ENCODE measurements at regions not wholly inside any gene's neighbourhood (a gene's known extent, or its start where the extent isn't known, plus 50 kb on each side); places are given as distances from the start of the nearest gene placed in this dataset.

GRCh38 chr22:34281738-34282137 is 361.5 kb upstream of the LARGE1 start:
- H3K27me3 ChIP-seq (ENCODE audit: control insufficient read depth in 4 of 4, insufficient read depth in 4 of 4, low read length in 3 of 4), result peaks cover 0 to 9% (median 0%) of the 10 kb centered on the region in 4 donors
- no peaks in the 10 kb centered on the region for H3K36me3 ChIP-seq (ENCODE audit: control insufficient read depth in 4 of 4, insufficient read depth in 3 of 4, low read depth in 1 of 4, low read length in 3 of 4)
- H3K4me3 ChIP-seq (ENCODE audit: low read depth in 1 of 3, low read length in 3 of 3), result no peak overlapping the region
- H3K9ac ChIP-seq (ENCODE audit: low read depth in 1 of 2, low read length in 2 of 2), result no peak overlapping the region
- no peaks in the 10 kb centered on the region for H3K4me1 ChIP-seq (ENCODE audit: control insufficient read depth in 4 of 4, insufficient read depth in 4 of 4, low read length in 3 of 4)
- TF ChIP-seq RXRA (IDR thresholded peaks at IDR 0.05), result no peak
- TF ChIP-seq CTCF (IDR thresholded peaks at IDR 0.05; ENCODE audit: low read depth, low read length, missing input control), result no peak
- no peak for TF ChIP-seq HNF4A (conservative IDR thresholded peaks at IDR 0.05)
- TF ChIP-seq SP1 (IDR thresholded peaks at IDR 0.05), result no peak
- no peak for TF ChIP-seq HNF4G (IDR thresholded peaks at IDR 0.05)
- H3K27ac ChIP-seq (ENCODE audit: low read depth in 1 of 2, low read length in 2 of 2), result no peak overlapping the region
- no peak for DNase-seq (ENCODE audit: low spot score)
- no peaks in the 10 kb centered on the region for H3K9me3 ChIP-seq (ENCODE audit: control insufficient read depth in 4 of 4, low read length in 3 of 4)
- WGBS, result 59% methylated on average over 3 of the region's 3 CpGs

GRCh38 chr22:34283844-34284243 is 363.6 kb upstream of the LARGE1 start:
- 39% methylated on average over 3 of the region's 3 CpGs for WGBS
- no peaks in the 10 kb centered on the region for H3K4me1 ChIP-seq (ENCODE audit: control insufficient read depth in 4 of 4, insufficient read depth in 4 of 4, low read length in 3 of 4)
- TF ChIP-seq NR2F2 (IDR thresholded peaks at IDR 0.05), result no peak
- no peak for TF ChIP-seq HNF4G (IDR thresholded peaks at IDR 0.05)

GRCh38 chr22:34293324-34293723 is 373.0 kb upstream of the LARGE1 start:
- Histone ChIP-seq H3K9ac (ENCODE audit: low read depth in 1 of 2, low read length in 2 of 2) (no peak overlapping the region), H3K27me3 (ENCODE audit: control insufficient read depth in 4 of 4, insufficient read depth in 4 of 4, low read length in 3 of 4) (peaks cover 0 to 5% (median 0%) of the 10 kb centered on the region in 4 donors), H3K9me3 (ENCODE audit: control insufficient read depth in 4 of 4, low read length in 3 of 4) (peaks cover 0 to 4% (median 0%) of the 10 kb centered on the region in 4 donors), H3K4me3 (ENCODE audit: low read depth in 1 of 3, low read length in 3 of 3) (no peak overlapping the region), H3K36me3 (ENCODE audit: control insufficient read depth in 4 of 4, insufficient read depth in 3 of 4, low read depth in 1 of 4, low read length in 3 of 4) (no peaks in the 10 kb centered on the region), H3K4me1 (ENCODE audit: control insufficient read depth in 4 of 4, insufficient read depth in 4 of 4, low read length in 3 of 4) (no peaks in the 10 kb centered on the region), H3K27ac (ENCODE audit: low read depth in 1 of 2, low read length in 2 of 2) (no peak overlapping the region)
- TF ChIP-seq YY1 (IDR thresholded peaks at IDR 0.05) (no peak), HNF4G (IDR thresholded peaks at IDR 0.05) (no peak), FOXA2 (IDR thresholded peaks at IDR 0.05) (no peak), JUND (IDR thresholded peaks at IDR 0.05) (no peak), NR2F2 (IDR thresholded peaks at IDR 0.05) (no peak), CTCF (IDR thresholded peaks at IDR 0.05; ENCODE audit: low read depth, low read length, missing input control) (no peak), REST (IDR thresholded peaks at IDR 0.05) (no peak), MAX (IDR thresholded peaks at IDR 0.05) (no peak), HNF4A (conservative IDR thresholded peaks at IDR 0.05) (no peak), RAD21 (IDR thresholded peaks at IDR 0.05) (no peak), ATF3 (IDR thresholded peaks at IDR 0.05) (no peak), GABPA (IDR thresholded peaks at IDR 0.05 in 1 of 2, conservative IDR thresholded peaks at IDR 0.05 in 1 of 2) (no peak), TAF1 (conservative IDR thresholded peaks at IDR 0.05) (no peak), SP1 (IDR thresholded peaks at IDR 0.05) (no peak), FOXA1 (IDR thresholded peaks at IDR 0.05) (no peak), EGR1 (IDR thresholded peaks at IDR 0.05; ENCODE audit: low read depth in 2 of 2) (no peak), RXRA (IDR thresholded peaks at IDR 0.05) (no peak)
- DNase-seq (ENCODE audit: low spot score), result no peak
- WGBS, result 57% methylated on average over 4 of the region's 4 CpGs

More at GRCh38 chr22:34283844-34284243, 363.6 kb upstream of the LARGE1 start:
- H3K9me3 ChIP-seq (ENCODE audit: control insufficient read depth in 4 of 4, low read length in 3 of 4), result no peaks in the 10 kb centered on the region
- no peak for DNase-seq (ENCODE audit: low spot score)
- H3K4me3 ChIP-seq (ENCODE audit: low read depth in 1 of 3, low read length in 3 of 3), result no peak overlapping the region
- no peak overlapping the region for H3K27ac ChIP-seq (ENCODE audit: low read depth in 1 of 2, low read length in 2 of 2)
- H3K27me3 ChIP-seq (ENCODE audit: control insufficient read depth in 4 of 4, insufficient read depth in 4 of 4, low read length in 3 of 4), result peaks cover 0 to 9% (median 0%) of the 10 kb centered on the region in 4 donors
- H3K9ac ChIP-seq (ENCODE audit: low read depth in 1 of 2, low read length in 2 of 2), result no peak overlapping the region
- no peaks in the 10 kb centered on the region for H3K36me3 ChIP-seq (ENCODE audit: control insufficient read depth in 4 of 4, insufficient read depth in 3 of 4, low read depth in 1 of 4, low read length in 3 of 4)
